Testis (tissue), 2 donors: ENCODE measurements at regions not wholly inside any gene's neighbourhood (a gene's known extent, or its start where the extent isn't known, plus 50 kb on each side); places are given as distances from the start of the nearest gene placed in this dataset.

Experiments
- POLR2A ChIP-seq: fragments of 450-650 bp; IDR thresholded peaks from one replicate; pipeline ENCODE4 v1.6.1; 2017; ENCODE audit warnings: antibody characterized with exemption, mild to moderate bottlenecking, moderate library complexity
- TF ChIP-seq, protein P1 (sequence below), 3 experiments: fragments of 450-650 bp in 2 of 3; fragments of 200-600 bp in 1 of 3; sonication (generic) in 1 of 3; IDR thresholded peaks; one replicate each; pipeline ENCODE4 v1.5.1; 2016 to 2019; ENCODE audit warnings: antibody characterized with exemption in 3 of 3, mild to moderate bottlenecking in 2 of 3, moderate library complexity in 1 of 3

DNA sequence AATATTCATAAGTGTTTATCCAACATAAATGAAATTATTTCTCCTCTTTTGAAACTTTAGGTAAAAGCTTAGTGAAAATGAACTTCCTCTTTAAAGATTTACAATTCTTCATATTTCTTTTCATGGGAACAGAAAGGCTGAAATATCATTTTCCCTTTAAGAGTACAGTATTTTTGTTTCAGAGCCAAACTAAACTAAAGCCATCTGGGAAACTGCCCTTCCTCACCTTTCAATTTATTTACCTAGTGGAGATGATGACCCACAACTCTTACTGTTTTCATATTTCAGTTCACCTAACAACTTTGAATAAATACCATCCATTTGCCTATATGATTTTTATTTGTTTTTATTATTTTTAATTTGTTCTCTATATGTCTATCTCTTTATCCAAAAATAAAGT lies 105.4 kb downstream of the ALX1 start:
- TF ChIP-seq, protein P1, sequence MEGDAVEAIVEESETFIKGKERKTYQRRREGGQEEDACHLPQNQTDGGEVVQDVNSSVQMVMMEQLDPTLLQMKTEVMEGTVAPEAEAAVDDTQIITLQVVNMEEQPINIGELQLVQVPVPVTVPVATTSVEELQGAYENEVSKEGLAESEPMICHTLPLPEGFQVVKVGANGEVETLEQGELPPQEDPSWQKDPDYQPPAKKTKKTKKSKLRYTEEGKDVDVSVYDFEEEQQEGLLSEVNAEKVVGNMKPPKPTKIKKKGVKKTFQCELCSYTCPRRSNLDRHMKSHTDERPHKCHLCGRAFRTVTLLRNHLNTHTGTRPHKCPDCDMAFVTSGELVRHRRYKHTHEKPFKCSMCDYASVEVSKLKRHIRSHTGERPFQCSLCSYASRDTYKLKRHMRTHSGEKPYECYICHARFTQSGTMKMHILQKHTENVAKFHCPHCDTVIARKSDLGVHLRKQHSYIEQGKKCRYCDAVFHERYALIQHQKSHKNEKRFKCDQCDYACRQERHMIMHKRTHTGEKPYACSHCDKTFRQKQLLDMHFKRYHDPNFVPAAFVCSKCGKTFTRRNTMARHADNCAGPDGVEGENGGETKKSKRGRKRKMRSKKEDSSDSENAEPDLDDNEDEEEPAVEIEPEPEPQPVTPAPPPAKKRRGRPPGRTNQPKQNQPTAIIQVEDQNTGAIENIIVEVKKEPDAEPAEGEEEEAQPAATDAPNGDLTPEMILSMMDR (IDR thresholded peaks at IDR 0.05): no peak
- no peak for TF ChIP-seq POLR2A
